ENCODE measurements at regions not wholly inside any gene's neighbourhood (a gene's known extent, or its start where the extent isn't known, plus 50 kb on each side); places are given as distances from the start of the nearest gene placed in this dataset.

GRCh38 chr1:199220031-199220430 is 581.2 kb downstream of the PTPRC start:
- no peak overlapping the region for H3K4me3 ChIP-seq
- no peaks in the 10 kb centered on the region for H3K4me1 ChIP-seq
- no peak overlapping the region for H3K27ac ChIP-seq
- no peaks in the 10 kb centered on the region for H3K36me3 ChIP-seq
- intact Hi-C loops (cut with DNase I) = no loop called here
- TF ChIP-seq CTCF (IDR thresholded peaks at IDR 0.05) (no peak), POLR2AphosphoS5 (IDR thresholded peaks at IDR 0.05; ENCODE audit: insufficient read depth in 1 of 2, low read depth in 1 of 2) (no peak)
- no peaks in the 10 kb centered on the region for H3K27me3 ChIP-seq
- DNase-seq (ENCODE audit: extremely low spot score in 2 of 2) = no peak
- no peaks in the 10 kb centered on the region for H3K9me3 ChIP-seq

GRCh38 chr1:199221371-199222150 is 582.7 kb downstream of the PTPRC start:
- TF ChIP-seq CTCF (IDR thresholded peaks at IDR 0.05) = no peak
- no peak for TF ChIP-seq POLR2AphosphoS5 (IDR thresholded peaks at IDR 0.05; ENCODE audit: insufficient read depth in 1 of 2, low read depth in 1 of 2)

GRCh38 chr1:199223936-199224335 is 585.1 kb downstream of the PTPRC start:
- Histone ChIP-seq H3K9me3 (no peaks in the 10 kb centered on the region), H3K4me3 (no peak overlapping the region), H3K27ac (no peak overlapping the region), H3K4me1 (no peaks in the 10 kb centered on the region), H3K36me3 (no peaks in the 10 kb centered on the region), H3K27me3 (no peaks in the 10 kb centered on the region)
- no peak for DNase-seq (ENCODE audit: extremely low spot score in 2 of 2)
- intact Hi-C loops (cut with DNase I) = no loop called here
- TF ChIP-seq POLR2AphosphoS5 (IDR thresholded peaks at IDR 0.05; ENCODE audit: insufficient read depth in 1 of 2, low read depth in 1 of 2) = no peak
- TF ChIP-seq POLR2A (IDR thresholded peaks at IDR 0.05) = no peak
- TF ChIP-seq CTCF (IDR thresholded peaks at IDR 0.05) = no peak

More at GRCh38 chr1:199221371-199222150, 582.7 kb downstream of the PTPRC start:
- no peak for DNase-seq (ENCODE audit: extremely low spot score in 2 of 2)
- Histone ChIP-seq H3K27ac (no peak overlapping the region), H3K9me3 (no peaks in the 10 kb centered on the region), H3K4me1 (no peaks in the 10 kb centered on the region), H3K27me3 (no peaks in the 10 kb centered on the region), H3K36me3 (no peaks in the 10 kb centered on the region), H3K4me3 (no peak overlapping the region)
- intact Hi-C loops (cut with DNase I) = no loop called here

- H3K9me3 ChIP-seq = no peaks in the 10 kb centered on the region
- no peak overlapping the region for H3K4me3 ChIP-seq
- H3K4me1 ChIP-seq = no peaks in the 10 kb centered on the region
- TF ChIP-seq POLR2A (IDR thresholded peaks at IDR 0.05) (no peak), POLR2AphosphoS5 (IDR thresholded peaks at IDR 0.05; ENCODE audit: insufficient read depth in 1 of 2, low read depth in 1 of 2) (no peak), CTCF (IDR thresholded peaks at IDR 0.05) (no peak)
- H3K27me3 ChIP-seq = no peaks in the 10 kb centered on the region
- no peak overlapping the region for H3K27ac ChIP-seq
- DNase-seq (ENCODE audit: extremely low spot score in 2 of 2) = no peak
- H3K36me3 ChIP-seq = no peaks in the 10 kb centered on the region
- intact Hi-C loops (cut with DNase I) = no loop called here
These were observed 587.3 kb downstream of the PTPRC start for GRCh38 chr1:199226163-199226562.

GRCh38 chr1:199242147-199242546 is 603.3 kb downstream of the PTPRC start:
- intact Hi-C loops (cut with DNase I) = no loop called here
- Histone ChIP-seq H3K4me1 (no peaks in the 10 kb centered on the region), H3K36me3 (no peaks in the 10 kb centered on the region), H3K27me3 (no peaks in the 10 kb centered on the region), H3K27ac (no peak overlapping the region), H3K9me3 (no peaks in the 10 kb centered on the region), H3K4me3 (no peak overlapping the region)
- no peak for DNase-seq (ENCODE audit: extremely low spot score in 2 of 2)
- TF ChIP-seq POLR2AphosphoS5 (IDR thresholded peaks at IDR 0.05; ENCODE audit: insufficient read depth in 1 of 2, low read depth in 1 of 2) = no peak
- TF ChIP-seq POLR2A (IDR thresholded peaks at IDR 0.05) = no peak
- no peak for TF ChIP-seq CTCF (IDR thresholded peaks at IDR 0.05)

All from vagina (tissue), 2 donors.